IPS DF 4.7 (cell line): ENCODE measurements at regions not wholly inside any gene's neighbourhood (a gene's known extent, or its start where the extent isn't known, plus 50 kb on each side); places are given as distances from the start of the nearest gene placed in this dataset.

Source experiments
- DNase-seq: peaks from one replicate; pipeline ENCODE4 v3.0.0-alpha.2; 2013; ENCODE audit warnings: low spot score; ENCODE audit errors: extremely low read depth

GRCh38 chr2:8022908-8023640, 658.8 kb upstream of the ID2 start:
- no peak for DNase-seq

DNA sequence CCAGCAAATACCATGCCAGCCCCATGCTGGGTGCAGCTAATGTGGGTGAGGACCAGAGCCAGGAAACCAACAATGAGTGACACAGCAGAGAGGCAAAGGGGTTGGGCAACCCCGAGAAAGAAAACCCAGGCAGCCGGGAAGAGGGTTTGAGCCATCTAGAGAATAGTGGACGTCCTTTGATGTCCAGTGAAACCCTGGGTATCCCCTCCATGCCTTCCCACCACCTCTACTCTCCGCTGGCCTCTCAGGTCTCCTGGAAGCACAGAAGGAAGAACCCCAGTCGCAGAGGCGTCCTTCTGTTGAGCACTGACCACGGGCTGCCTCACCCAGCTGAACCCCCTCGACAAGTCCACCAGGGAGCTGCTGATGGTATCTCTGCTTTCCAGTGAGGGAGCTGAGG, 657.4 kb upstream of the ID2 start:
- DNase-seq, result no peak

DNA sequence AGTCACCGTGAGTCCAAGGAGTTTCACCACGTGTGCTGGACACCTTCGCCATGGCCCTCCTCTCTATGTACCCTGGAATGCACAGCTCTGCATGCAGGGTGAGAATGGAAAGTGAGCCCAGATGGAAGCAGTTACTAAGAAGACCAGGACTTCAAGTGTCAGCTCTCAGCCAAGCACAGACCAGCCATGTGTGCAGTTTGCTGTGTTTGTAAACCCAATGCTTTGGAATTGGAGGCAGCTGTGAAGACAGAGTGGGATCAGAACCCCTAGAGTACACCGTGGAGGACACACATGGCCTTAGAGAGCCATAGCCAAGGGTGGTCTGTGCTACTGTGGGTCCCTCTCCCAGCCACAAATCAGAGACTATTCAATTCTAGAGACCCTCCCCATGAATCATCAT, 655.5 kb upstream of the ID2 start:
- no peak for DNase-seq

GRCh38 chr2:8027387-8027786, 654.5 kb upstream of the ID2 start:
- DNase-seq, result no peak

GRCh38 chr2:8028036-8028435, 653.8 kb upstream of the ID2 start:
- DNase-seq, result no peak

DNA sequence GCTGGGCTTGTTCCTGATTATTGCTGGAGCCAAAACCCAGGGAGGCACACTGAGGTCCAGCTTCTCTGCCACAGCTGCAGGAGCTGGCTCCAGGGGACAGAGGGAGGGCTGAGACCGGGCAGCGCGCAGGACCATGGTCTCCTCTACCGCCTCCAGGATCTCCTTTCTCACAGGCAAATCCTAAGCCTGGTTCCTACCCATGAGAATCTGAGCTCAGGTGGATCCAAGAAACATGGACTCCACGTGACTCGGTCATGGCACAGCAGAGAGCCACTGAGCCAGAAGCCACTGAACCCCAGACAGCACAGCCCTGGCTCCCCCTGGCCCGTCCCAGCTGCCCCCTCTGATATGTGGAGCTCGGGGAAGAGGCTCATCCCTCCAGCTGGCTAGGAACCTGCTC, 653.4 kb upstream of the ID2 start:
- no peak for DNase-seq

DNA sequence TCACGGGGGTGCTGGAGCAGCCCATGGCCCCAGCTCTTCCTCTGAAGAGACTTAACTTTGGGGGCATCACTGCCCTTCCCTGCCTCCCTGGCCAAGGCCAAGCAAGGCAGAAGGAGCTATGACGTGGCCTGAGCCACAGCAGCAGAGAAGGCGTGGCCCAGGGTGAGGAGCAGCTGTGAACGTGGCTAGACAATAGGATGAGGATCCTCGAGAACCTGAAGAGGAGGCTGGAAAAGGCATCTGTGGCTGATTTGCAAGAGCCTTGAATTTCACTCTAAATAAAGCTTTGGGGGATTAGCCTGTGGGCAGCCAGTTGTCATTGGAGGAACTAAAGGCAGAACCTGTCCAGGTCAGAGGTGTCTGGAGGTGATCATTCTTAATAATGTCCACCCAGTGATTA, 652.9 kb upstream of the ID2 start:
- DNase-seq, result no peak

DNA sequence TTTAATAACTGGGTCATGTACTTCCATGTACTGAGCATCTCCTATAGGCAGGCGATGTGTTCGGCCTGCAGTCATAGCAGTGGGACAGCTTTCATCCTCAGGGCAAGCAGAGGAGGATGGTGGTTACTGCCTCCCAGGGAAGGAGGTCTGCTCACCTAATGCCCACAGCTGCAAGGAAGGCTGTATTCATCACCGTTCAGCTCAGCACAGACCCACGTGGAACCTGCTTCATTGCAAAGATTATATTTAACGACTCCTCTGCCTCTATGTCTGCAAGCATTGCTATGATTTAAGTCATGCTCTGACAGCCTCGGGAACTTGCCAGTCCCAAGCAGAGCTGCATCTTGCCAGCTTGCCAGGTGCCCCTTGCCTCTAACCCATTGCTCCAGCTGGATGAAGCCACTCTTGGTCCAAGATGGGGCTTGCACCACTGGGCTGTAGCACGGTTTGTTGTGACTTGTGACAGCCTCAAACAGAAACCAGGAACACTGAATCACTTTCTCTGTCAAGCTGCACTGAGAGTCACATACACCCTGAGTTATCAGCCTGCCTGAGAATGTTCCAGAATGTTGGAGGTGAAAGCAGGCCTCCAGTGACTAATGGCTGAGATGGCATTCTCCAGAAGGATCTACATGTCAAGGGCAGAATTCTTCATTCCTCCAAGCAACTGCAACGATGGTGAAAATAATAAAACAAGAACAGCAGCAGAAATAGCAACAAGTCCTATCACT, 651.1 kb upstream of the ID2 start:
- no peak for DNase-seq

DNA sequence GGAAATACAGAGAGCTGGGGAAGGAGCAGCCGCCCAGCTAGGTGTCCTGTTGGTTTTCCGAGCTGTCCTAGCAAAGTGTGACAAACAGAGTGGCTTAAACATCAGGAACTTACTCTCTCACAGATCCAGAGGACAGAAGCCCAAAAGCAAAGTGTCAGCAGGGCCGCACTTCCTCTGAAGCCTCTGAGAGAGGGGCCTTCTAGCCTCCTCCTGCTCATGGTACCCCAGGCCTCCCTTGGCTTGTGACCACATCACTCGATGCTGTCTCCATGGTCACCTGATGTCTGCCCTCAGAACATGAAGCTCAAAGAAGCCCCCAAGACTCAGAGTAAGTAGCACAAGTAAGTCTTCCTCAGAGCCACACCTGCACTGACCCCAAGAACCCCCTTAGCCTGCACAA, 650.5 kb upstream of the ID2 start:
- no peak for DNase-seq

GRCh38 chr2:8033546-8034096, 648.2 kb upstream of the ID2 start:
- no peak for DNase-seq

DNA sequence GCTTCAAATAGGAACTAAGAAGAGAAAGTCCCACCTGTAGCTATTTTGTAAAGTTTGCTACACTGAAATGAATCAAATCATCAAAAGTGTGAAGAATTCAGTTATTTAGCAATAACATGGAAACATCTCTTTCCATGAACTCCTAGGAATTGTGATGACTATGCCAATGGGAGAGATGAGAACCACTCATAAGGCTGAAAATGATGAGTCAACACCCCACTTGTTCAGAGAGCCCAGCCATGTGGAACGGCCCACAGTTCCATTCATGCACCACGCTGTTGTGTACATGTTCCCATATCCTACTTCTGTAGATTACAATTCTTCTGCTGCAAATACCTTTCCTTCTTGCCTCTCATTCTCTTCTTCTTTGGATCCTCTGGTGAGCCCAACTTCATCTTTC, 645.5 kb upstream of the ID2 start:
- DNase-seq, result no peak

GRCh38 chr2:8039732-8040131, 642.1 kb upstream of the ID2 start:
- no peak for DNase-seq

DNA sequence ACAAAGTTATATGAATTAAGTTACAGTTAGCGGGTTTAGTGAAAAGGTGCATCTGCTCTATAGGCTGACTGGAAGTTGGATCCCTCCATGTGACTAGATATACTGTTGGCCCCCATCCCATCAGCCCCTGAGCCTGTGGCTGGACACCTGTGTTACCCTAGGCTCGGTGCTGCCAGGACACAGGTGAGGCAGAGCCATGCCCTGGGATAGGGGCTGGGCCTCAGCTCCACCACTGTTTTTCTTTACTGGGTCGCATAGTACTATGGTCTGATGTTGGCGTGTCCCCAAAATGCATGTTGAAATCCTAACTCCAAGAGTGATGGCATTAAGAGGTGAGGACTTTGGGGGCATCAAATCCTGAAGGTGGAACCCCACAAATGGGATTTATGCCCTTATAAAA, 638.6 kb upstream of the ID2 start:
- no peak for DNase-seq

- no peak for DNase-seq
These were observed 637.7 kb upstream of the ID2 start for GRCh38 chr2:8044046-8044594.

- DNase-seq, result no peak
These were observed 636.7 kb upstream of the ID2 start for GRCh38 chr2:8045081-8045614.

DNA sequence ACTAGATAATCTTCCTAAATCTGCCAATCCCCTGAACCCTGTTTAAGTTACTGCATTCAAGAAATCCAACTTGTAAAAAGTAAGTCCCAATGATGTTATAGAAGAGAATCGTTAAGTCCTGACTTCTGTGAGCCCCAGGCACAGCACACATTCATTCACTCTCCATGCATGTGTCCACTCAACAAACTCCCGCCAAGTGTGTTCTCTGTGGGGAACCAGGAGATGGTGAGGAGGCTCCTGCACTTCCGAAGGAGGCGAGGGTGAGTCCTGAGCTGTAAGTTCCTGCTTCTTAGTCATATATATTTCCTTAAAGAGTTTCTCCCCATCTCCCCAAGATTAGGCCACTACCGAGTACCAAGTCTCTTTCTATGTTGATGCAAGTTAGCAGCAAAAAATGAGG, 635.0 kb upstream of the ID2 start:
- no peak for DNase-seq

- no peak for DNase-seq
These were observed 632.7 kb upstream of the ID2 start for GRCh38 chr2:8049176-8049575.

GRCh38 chr2:8049851-8050571, 631.8 kb upstream of the ID2 start:
- DNase-seq, result no peak

DNA sequence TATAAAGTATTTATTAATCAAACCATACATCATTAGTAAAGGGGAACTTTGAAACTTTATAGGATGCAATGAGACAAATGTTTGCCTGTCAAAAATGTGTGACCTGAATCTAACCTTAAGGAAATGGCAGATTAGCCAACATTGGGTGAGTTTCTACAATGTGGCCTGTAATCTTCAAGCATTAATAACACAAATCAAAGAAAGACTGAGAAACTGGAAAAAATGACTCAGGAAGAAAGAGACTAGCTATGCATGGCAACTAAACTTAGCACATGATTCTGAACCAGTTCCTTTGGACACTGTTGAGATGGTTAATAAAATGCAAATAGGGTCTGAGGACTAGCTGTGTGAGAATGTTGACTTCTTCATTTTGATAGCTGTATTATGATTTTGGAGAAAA, 628.6 kb upstream of the ID2 start:
- no peak for DNase-seq

- no peak for DNase-seq
These were observed 627.8 kb upstream of the ID2 start for GRCh38 chr2:8054070-8054469.

GRCh38 chr2:8058652-8059051, 623.2 kb upstream of the ID2 start:
- no peak for DNase-seq

GRCh38 chr2:8059255-8059654, 622.6 kb upstream of the ID2 start:
- DNase-seq, result no peak
